NCI-H2107 treated with DMSO at 0.1 percent for 48 hours (cell line): ENCODE measurements at regions not wholly inside any gene's neighbourhood (a gene's known extent, or its start where the extent isn't known, plus 50 kb on each side); places are given as distances from the start of the nearest gene placed in this dataset.
"Not testable (repeated sequence)": the region's sequence is repeated elsewhere in the genome, so short reads cannot be mapped to it uniquely, and the experiment has no call there.

Experiments
- DNase-seq: peaks from one replicate; lab custom pipeline; 2025; ENCODE audit not compliant: unreplicated experiment; lab: John Stamatoyannopoulos, UW

GRCh38 chr1:244316986-244317655 is 134.6 kb downstream of the ADSS2 start:
- no peak for DNase-seq

GRCh38 chr1:244318078-244318477 is 133.6 kb downstream of the ADSS2 start:
- DNase-seq, result no peak

GRCh38 chr1:244318512-244318911 is 133.2 kb downstream of the ADSS2 start:
- no peak for DNase-seq

- no peak for DNase-seq
Observed at GRCh38 chr1:244319283-244320132, 132.2 kb downstream of the ADSS2 start.

GRCh38 chr1:244322181-244322580 is 129.5 kb downstream of the ADSS2 start:
- no peak for DNase-seq

- no peak for DNase-seq
Observed at GRCh38 chr1:244322791-244323521, 128.8 kb downstream of the ADSS2 start.

GRCh38 chr1:244324176-244324883 is 127.4 kb downstream of the ADSS2 start:
- no peak for DNase-seq

- DNase-seq, result no peak
Observed at GRCh38 chr1:244325056-244325758, 126.5 kb downstream of the ADSS2 start.

GRCh38 chr1:244326757-244327156 is 125.0 kb downstream of the ADSS2 start:
- DNase-seq, result peak; percentile 30

- DNase-seq, result no peak
Observed at GRCh38 chr1:244327533-244327932, 124.2 kb downstream of the ADSS2 start.

- no peak for DNase-seq
Observed at GRCh38 chr1:244328476-244328875, 123.2 kb downstream of the ADSS2 start.

GRCh38 chr1:244329591-244330317 is 122.0 kb downstream of the ADSS2 start:
- DNase-seq, result no peak

- no peak for DNase-seq
Observed at GRCh38 chr1:244330318-244330625, 121.4 kb downstream of the ADSS2 start.

- not testable (repeated sequence) for DNase-seq
Observed at GRCh38 chr1:244332761-244333160, 118.9 kb downstream of the ADSS2 start.

- not testable (repeated sequence) for DNase-seq
Observed at GRCh38 chr1:244334315-244334714, 117.4 kb downstream of the ADSS2 start.

GRCh38 chr1:244334842-244335241 is 116.9 kb downstream of the ADSS2 start:
- not testable (repeated sequence) for DNase-seq

- no peak for DNase-seq
Observed at GRCh38 chr1:244335456-244335855, 116.3 kb downstream of the ADSS2 start.

- no peak for DNase-seq
Observed at GRCh38 chr1:244336232-244336899, 115.3 kb downstream of the ADSS2 start.

- DNase-seq, result no peak
Observed at GRCh38 chr1:244337839-244338238, 113.9 kb downstream of the ADSS2 start.
